HG03354 (cell line): ENCODE measurements at regions not wholly inside any gene's neighbourhood (a gene's known extent, or its start where the extent isn't known, plus 50 kb on each side); places are given as distances from the start of the nearest gene placed in this dataset.

Experiments
- ATAC-seq: cut with Tn5 transposase; IDR thresholded peaks from one replicate; pipeline ENCODE4 v1.9.1; 2021; ENCODE audit warnings: mild to moderate bottlenecking; ENCODE audit not compliant: unreplicated experiment, poor library complexity, severe bottlenecking

DNA sequence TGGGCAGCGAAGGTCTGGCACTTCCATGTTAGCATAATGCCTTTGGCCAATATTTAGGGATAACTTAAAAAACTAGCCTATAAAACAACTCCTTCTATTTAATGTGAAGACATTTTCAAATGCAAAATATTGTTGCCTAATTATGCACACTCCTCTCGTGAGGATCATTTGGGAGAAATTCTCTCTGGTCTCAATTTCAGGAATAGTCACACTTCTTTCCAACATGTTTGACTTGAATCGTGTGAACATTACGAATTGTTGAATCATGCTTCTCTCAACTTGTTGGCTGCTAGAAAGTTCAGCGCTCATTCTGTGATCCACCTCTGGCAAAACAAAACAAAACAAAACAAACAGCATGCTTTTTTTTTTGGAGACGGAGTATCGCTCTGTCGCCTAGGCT lies 313.2 kb downstream of the SEC23A start:
- no peak for ATAC-seq

DNA sequence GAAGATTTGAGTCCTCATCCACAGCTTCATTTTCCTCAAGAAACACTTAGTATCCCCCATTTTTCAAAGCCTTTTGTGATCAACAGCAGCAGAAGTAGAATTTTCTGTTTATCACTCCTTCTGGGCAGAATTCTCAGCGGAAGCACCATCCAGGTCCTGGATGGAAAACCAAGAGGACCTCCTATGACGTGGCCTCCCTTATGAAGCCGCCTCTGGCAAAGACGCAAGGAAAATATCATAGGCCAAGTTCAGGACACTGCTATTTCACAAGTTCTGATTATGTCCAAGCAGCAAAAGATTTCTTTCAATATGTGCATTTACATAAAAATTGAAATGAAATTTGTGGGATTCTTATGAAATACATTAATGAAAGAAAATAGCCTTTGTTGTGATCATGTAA lies 315.0 kb downstream of the SEC23A start:
- no peak for ATAC-seq

DNA sequence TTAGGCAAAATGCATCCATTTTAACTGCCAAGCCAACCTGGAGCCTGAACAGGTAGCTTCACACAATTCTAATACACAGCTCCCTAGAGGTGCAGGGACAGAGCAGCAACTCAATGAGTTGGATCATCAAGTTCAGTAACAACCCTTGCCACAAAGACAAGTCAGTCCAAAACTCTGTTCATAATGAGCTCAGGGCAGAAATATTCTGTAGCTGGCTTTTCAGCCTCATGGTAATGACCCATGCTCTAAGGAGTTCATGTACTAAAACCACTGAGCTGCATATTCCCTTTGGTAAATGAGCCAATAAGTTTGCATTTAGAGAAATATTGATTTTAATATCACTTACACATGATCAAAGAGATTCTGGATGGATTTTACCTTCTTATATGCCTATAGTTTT lies 316.1 kb downstream of the SEC23A start:
- ATAC-seq = no peak

DNA sequence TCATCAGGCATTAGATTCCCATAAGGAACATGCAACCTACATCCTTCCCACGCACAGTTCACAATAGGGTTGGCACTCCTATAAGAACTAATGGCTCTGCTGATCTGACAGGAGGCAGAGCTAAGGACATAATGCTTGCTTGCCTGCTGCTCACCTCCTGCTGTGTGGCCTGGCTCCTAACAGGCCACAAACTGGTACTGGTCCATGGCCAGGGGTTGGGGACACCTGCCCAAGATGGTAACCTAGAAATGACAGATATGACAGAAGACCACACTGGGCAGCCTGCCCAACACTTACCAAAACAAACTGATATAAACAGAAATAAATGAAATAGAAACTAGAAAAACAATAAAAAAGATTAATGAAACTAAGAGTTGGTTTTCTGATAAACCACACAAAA lies 325.6 kb downstream of the SEC23A start:
- no peak for ATAC-seq

DNA sequence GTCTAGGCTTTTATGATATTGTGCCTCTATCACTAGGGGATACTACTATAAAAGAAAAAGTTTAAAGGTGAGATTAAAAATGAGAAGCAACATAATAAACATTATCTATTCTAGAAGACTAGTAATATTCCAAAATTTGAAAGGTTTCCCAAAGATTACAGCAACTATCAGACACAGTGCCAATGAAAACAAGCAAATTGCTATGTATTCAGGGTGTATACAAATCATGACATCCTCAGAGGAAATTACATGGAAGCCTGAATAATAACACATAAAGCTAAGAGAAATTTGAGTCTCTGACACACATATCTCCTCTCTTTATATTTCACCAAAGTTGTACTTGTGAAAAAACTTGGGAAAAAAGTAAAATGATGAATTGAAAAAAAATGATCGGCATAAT lies 327.0 kb downstream of the SEC23A start:
- ATAC-seq = no peak

DNA sequence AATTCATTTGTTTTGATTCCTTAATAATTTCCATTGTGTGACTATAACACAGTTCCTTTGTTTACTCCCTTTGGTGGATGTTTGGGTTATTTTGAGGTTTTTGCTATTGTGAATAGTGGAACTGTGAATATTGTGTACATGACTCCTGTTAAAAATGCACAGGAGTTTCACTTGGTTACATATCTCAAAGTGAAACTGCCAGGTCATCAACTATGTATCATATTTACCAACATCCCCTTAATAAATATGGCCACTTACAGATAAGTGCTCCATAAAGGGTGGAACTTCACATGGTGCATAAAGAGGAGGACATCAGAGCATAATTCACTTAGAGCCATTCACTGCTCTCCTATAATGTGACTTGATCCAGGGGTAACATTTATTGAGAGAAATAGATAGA lies 328.9 kb downstream of the SEC23A start:
- ATAC-seq = no peak

DNA sequence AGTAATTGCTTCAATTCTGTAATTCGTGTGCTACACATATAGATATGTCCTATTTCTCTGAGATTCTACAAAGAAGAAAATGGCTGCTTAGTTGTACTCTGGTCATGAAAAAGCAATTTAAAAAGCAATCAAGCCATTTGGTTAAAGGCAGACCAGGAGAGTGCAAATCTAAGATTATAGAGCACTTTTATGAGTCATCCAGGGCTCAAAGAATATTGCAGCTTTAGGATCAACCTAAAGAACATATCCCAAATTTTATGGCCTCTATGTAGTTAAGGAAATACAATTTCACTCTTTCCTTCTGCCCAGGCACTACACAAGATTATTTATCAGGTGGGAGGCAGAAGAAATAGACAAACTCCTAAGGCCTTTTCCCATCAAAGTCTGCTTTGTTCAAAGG lies 332.8 kb downstream of the SEC23A start:
- ATAC-seq = no peak

DNA sequence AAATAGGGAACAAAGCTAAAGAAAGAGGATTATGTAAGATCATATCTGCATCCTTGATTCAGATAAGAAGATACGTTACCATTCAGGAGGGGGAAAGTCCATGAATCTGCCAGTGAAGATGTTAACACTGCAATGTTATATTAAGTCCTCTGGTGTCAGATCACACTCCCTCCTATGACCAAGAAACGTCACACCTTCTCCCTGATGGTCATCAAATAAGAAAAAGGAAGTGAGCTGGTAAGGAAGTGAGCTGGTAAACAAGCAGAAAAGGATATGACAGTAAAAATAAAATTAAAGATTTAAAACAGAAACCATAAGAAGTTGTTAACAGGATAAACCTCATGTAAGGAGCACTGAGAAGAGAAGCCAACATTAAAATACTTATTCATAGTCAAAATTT lies 340.2 kb downstream of the SEC23A start:
- ATAC-seq = no peak

DNA sequence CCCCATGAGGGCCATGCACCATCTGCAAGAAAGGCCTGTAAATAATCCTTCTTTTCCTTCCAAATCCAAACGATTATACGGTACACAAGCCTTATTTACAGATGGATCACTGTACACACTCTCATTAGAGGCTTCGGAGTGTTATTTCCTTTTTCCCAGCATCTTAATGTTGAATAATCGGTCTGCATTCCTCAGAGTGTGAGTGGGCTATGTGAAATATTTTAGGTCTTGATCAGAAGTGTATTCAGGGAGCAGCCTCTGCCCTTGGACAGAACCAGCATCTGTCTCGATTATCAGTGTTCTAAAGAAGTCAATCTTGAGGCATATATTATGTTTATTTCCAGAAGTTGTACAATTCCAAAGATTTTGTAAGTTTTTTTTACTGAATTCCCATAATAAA lies 340.6 kb downstream of the SEC23A start:
- ATAC-seq = no peak

DNA sequence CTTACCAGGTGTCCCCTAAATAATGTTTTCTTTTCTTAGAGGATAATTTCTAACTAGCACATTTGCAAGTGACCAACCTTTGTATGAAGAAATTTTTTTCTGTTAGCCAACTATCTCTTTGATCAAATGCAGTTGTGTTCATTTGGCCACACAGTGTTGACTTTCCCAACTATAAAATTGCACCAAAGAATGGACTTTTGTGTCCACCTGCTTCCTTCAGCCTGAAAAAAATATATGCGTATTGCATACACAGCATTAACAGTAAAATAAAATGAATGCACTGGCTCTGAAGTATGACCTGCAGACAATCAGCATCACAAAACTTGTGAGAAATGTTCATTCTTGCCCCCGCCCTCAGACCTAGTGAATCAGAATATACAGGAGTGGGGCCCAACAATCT lies 342.0 kb downstream of the SEC23A start:
- no peak for ATAC-seq

DNA sequence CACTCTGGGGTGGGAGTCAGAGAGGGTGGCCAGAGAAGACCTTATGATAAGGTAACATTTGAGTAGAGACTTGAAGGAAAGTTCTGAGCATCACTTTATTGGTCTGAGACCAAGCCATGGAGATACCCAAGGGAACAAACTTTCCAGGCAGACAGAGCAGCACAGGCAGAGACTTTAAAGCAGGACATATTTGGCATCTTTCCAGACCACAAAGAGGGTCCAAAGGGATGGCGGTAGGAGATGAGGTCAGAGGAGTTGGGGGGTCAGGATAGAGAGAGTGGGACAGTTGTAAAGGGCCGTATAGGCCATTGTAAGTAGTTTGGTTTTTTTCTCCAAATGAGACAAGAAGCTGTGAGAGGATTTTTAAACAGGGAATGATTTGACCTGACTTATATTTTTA lies 344.4 kb downstream of the SEC23A start:
- no peak for ATAC-seq

DNA sequence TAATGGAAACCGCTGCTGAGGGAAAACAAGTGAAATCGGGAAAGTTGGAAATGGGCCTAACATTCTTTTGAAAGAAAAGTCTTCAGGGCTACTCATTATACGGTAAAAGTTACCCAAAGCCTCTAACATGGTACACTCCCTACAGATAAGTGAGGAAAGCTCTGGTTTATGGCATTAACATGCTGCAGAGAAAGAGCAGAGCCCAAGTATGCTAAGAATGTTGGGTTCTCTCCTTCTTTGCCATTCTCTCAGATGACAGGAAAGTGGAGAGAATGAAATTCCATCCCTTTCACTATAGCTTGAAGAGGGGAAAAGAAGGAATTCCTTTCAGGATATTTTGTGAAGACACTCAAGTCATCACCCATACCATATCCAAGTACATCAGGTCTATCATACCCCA lies 348.0 kb downstream of the SEC23A start:
- ATAC-seq = no peak

DNA sequence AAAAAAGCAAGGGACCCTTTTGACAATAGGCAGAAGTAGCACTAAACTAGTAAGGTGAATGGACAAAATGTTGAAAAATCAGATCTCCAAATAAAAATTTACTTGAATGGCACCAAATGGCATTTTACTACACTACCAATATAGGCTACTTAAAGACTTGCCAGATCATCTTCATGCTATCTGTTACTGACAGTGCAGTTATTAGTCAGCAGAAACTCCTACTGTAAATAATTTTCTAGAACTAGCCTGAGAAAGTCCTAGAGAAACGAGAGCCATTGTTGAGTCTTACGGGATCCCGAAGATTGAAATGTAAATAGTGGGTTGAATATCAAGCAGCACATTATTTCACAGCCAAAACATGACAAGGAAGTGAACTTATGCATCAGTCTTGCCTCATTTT lies 350.3 kb downstream of the SEC23A start:
- ATAC-seq = no peak

DNA sequence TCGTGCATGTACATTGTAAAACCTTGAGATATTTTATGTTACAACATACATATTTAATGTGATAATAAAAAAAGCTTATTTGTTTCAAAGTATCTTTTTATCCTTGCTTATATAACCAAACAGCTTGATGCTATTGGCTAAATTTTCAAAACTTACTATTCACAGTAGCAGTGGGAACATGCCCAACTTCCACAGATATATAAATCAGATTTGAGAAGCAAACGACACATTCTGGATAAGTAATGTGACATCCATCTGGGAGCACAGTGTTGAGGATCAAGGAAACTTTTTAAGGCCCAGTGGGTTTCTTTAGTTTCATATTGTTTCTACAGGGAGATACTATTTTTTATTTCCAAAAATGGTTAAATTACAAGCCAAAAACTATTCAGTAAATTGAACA lies 350.7 kb downstream of the SEC23A start:
- no peak for ATAC-seq

DNA sequence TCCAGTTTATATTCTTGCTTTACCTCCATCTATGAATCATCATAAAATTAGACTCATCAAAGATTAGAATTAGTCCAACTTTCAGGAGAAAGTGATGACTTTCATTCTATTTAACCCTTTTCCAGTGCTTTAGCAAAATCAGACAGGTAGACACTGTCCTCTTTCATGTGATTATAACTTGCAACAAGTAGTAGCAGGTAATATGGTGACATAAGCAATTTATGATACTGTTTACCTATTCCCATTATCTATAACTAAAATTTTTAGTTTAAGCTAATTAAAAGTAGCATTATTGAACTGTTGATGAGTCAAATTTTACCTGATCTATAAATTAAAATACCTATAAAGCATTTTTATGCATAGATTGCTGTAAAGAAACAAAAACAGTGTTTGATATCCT lies 351.6 kb downstream of the SEC23A start:
- ATAC-seq = no peak

DNA sequence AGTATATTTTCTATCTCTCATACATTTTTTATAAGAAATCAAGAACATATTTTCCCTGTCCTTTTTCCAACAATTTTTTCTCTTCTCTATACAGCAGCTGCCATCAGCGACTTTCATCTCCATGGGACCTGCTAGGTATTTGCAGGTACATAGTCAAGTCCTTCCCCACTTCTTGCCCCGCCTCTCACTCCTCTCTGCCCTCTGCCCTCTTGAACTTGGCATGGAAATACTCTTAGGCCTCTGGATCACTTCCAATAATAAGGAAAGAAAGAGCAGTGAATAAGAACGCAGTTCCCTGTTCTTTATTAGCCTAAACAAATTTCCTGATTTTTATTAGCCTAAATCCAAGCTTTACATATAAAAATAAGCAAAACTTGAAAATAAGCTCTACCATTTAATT lies 353.1 kb downstream of the SEC23A start:
- no peak for ATAC-seq

DNA sequence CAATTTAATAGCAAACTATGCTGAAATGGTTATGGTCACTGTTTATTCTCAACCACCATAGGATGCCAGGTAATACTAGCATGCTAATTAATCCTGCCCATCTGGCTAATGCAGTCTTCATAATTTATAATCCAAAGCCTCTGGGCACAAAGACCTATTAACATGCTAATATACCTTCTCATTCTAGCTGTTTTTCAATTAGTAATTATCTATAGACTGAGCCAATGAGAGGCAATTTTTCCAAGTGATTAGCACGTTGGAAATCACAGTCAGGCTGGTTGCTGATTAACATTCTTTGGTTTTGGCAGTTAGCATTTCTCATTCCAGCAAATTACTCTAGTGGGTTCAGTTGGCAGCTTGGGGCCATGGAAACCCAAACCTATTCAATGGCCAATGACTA lies 357.2 kb downstream of the SEC23A start:
- ATAC-seq = no peak

DNA sequence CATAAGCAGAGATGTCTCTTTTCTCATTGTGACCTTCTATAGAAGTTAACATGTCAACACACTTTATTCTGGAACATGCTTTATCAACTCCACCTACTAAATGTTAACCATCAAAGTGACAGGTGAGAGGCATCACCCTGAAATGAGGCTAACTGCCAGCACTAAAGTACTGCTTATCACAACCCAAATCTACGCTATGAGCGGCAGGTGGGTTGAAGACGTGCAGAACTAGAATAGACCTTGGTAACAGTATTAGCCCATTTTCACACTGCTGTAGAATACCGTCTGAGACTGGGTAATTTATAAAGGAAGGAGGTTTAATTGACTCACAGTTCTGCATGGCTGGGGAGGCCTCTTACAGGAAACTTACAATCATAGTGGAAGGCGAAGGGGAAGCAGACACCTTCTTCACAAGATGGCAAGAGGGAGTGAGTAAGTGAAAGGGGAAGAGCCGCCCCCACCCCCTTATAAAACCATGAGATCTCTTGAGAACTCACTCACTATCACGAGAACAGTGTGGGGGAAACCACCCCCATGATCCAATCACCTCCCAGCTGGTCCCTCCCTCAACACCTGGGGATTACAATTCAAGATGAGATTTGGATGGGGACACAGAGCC lies 359.0 kb downstream of the SEC23A start:
- no peak for ATAC-seq

DNA sequence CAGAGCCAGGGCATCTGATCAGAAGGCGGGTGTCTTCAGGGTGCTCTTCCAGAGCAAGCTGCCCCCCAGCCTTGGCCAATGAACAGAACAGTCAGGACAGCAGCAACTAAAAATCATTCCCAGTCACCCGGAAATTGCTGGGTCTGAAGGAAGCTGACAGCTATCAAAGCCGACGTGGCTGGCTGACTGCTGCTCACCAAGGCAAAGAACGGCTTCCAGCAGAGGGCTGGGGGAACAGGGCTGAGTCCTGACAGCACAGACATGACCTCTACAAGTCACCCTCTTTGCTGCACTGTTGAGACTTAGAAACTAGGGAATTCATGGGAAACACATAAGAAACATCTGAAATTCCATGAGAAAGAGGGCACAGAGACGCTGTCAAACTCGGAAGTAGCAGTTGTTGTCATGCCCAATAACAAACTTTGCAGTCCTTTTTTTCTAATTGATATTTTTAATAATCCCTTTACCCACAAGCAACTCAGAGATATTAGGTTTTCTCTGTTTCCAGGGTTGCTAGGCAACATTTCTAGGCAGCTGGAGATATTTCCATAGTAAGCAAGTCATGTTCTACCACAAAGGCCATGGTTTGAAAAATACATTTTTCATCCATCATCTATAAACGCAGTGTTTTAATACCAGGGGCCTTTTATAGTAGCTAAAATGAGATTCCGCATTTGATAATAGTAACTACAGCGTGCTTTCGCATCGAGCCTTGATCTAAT lies 365.2 kb downstream of the SEC23A start:
- no peak for ATAC-seq

DNA sequence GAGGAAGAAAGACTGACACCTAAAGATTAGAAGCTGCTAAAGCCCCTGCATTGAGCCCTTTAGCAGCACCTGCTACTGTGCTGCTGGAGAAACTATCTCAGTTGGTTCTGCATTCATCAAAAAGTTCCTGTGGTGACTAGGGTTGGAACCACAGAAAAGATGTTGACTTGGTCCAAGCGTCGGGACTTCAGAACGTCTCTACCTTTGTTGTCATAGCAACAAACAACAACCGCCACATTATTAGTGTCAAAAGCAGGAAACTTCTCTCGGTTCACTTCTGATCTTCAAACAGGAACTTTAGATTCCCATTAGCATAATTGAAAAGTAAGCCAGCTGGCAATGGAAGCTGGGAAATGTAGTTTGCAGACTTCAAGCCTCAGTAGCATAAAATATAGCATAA lies 368.0 kb downstream of the SEC23A start:
- ATAC-seq = no peak

DNA sequence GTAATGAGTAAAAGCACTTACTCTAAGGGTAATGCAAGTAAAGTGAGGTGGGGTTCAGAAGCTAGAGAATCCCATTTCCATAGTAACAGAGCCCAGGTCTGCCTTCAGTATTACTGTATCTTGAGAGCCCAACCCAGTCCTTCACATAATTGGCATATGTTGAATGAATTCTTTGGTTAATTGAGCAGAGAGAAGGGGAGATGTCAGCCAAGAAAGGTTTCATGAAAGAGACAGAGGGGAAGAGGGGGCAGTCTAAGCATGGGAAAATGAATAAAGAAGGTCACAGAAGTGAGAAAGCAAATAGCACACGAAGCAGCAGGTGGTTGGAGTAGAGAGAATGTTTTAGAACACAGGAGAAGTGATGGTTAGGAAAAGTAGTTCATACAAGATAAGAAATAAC lies 371.1 kb downstream of the SEC23A start:
- ATAC-seq = no peak

DNA sequence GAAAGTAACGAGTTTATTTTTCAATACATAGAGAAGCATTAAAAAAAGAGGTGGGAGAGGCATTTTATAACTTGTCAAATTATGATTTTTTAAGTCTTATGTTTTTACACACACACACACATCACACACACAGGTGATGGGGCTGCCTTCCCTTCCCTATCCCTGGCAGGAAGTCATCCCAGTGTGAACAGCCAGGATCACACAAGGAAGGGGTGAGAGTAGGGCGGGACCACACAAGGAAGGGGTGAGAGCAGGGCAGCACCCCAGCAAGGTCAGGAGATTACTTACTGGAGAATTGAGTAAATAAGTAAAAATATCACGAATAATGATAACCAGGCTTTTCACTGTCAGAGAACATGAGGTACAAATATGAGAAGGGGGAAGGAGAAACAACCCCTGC lies 372.6 kb downstream of the SEC23A start:
- ATAC-seq = no peak
